ENCODE measurements at regions not wholly inside any gene's neighbourhood (a gene's known extent, or its start where the extent isn't known, plus 50 kb on each side); places are given as distances from the start of the nearest gene placed in this dataset.

GRCh38 chr6:126831461-126831860 lies 287.0 kb upstream of the RSPO3 start:
- Histone ChIP-seq H4K91ac (ENCODE audit: insufficient read length, low read depth, low read length) (no peak overlapping the region), H2BK20ac (ENCODE audit: low read depth, low read length, poor library complexity, severe bottlenecking) (no peak overlapping the region), H3K14ac (ENCODE audit: insufficient read depth, low read length) (no peak overlapping the region), H3K79me2 (ENCODE audit: insufficient read depth, low read length) (no peaks in the 10 kb centered on the region), H3K23ac (ENCODE audit: insufficient read length, low read depth, low read length) (no peak overlapping the region), H3K9ac (ENCODE audit: extremely low read depth, insufficient read length, low read length) (no peak overlapping the region), H3K79me1 (ENCODE audit: insufficient read depth, low read depth, low read length, poor library complexity, severe bottlenecking) (no peaks in the 10 kb centered on the region), H2AK5ac (ENCODE audit: insufficient read length, low read length) (no peak overlapping the region), H3K27ac (ENCODE audit: insufficient read length, low read depth, low read length) (no peak overlapping the region), H3K18ac (ENCODE audit: insufficient read length, low read depth, low read length) (no peak overlapping the region), H3K4me2 (ENCODE audit: insufficient read depth, insufficient read length, low read length) (no peak overlapping the region), H2BK15ac (ENCODE audit: low read depth, low read length) (no peak overlapping the region), H2BK12ac (ENCODE audit: insufficient read length, low read depth, low read length) (no peak overlapping the region), H2AFZ (ENCODE audit: low read length) (no peak overlapping the region), H3K9me3 (ENCODE audit: control insufficient read depth, low read depth, low read length) (no peaks in the 10 kb centered on the region), H3K4ac (ENCODE audit: low read depth, low read length) (no peak overlapping the region), H3K4me1 (ENCODE audit: insufficient read depth, low read length) (no peaks in the 10 kb centered on the region), H2BK5ac (ENCODE audit: insufficient read length, low read length) (no peak overlapping the region), H4K8ac (replicated peaks; ENCODE audit: insufficient read length, low read depth, low read length) (no peak overlapping the region), H4K20me1 (ENCODE audit: control insufficient read depth, insufficient read depth, insufficient read length) (no peaks in the 10 kb centered on the region), H3K27me3 (ENCODE audit: insufficient read depth, low read length) (no peaks in the 10 kb centered on the region), H4K5ac (ENCODE audit: insufficient read length, low read depth, low read length) (no peak overlapping the region), H3K56ac (ENCODE audit: insufficient read length, low read depth, low read length) (no peak overlapping the region), H3K23me2 (ENCODE audit: insufficient read length, low read depth, low read length, poor library complexity, severe bottlenecking) (no peaks in the 10 kb centered on the region), H3T11ph (ENCODE audit: low read length) (no peak overlapping the region), H2BK120ac (ENCODE audit: low read depth, low read length, poor library complexity, severe bottlenecking) (no peak overlapping the region)
- Mint-ChIP-seq H3K4me3 (no peak overlapping the region), H3K4me1 (no peaks in the 10 kb centered on the region), H3K27ac (no peak overlapping the region), H3K36me3 (ENCODE audit: insufficient read depth in 1 of 3, low read depth in 3 of 3) (no peaks in the 10 kb centered on the region), H3K9me3 (no peaks in the 10 kb centered on the region), H3K27me3 (ENCODE audit: low read depth) (no peaks in the 10 kb centered on the region)
- no CpG with 5 or more reads among the region's 5 CpGs for WGBS (ENCODE audit: extremely low coverage, insufficient read length, low lambda C conversion rate)
- no peak for TF ChIP-seq CTCF (conservative IDR thresholded peaks at IDR 0.05)
- no peak for DNase-seq

Data from H9 (cell line).